Psoas muscle (tissue), 7 donors: ENCODE measurements at regions not wholly inside any gene's neighbourhood (a gene's known extent, or its start where the extent isn't known, plus 50 kb on each side); places are given as distances from the start of the nearest gene placed in this dataset.

Experiments used
- ATAC-seq, 4 donors: fragments of 200-7000 bp; cut with Tn5 transposase; one replicate each; pipeline ENCODE4 v1.9.1; 2020; ENCODE audit warnings: moderate library complexity in 3 of 4, mild to moderate bottlenecking in 2 of 4
- DNase-seq, 2 donors: peaks; one replicate each; pipeline ENCODE4 v3.0.0-alpha.2; 2020
- H3K27ac ChIP-seq: fragments of 200-600 bp; one replicate; pipeline ENCODE4 v1.8.0; 2022
- H3K27me3 ChIP-seq, 3 donors: fragments of 200-600 bp in 1 of 3; one replicate each; pipeline versions ENCODE4 v1.6.1 to v1.8.0; 2013 to 2022; ENCODE audit warnings: low read length in 2 of 3, mild to moderate bottlenecking in 2 of 3, moderate library complexity in 1 of 3; ENCODE audit not compliant: insufficient read depth in 3 of 3
- H3K36me3 ChIP-seq, 2 donors: fragments of 200-600 bp in 1 of 2; one replicate each; pipeline versions ENCODE4 v1.6.1 to v1.8.0; 2013 to 2022; ENCODE audit warnings: low read depth in 1 of 2, mild to moderate bottlenecking in 1 of 2, moderate library complexity in 1 of 2; ENCODE audit not compliant: insufficient read depth in 1 of 2
- H3K4me1 ChIP-seq: fragments of 200-600 bp; one replicate; pipeline ENCODE4 v1.8.0; 2022
- H3K4me3 ChIP-seq: fragments of 200-600 bp; one replicate; pipeline ENCODE4 v1.8.0; 2022; ENCODE audit warnings: mild to moderate bottlenecking
- H3K9me3 ChIP-seq: fragments of 200-600 bp; one replicate; pipeline ENCODE4 v1.8.0; 2022
- CTCF ChIP-seq: fragments of 200-600 bp; IDR thresholded peaks from one replicate; pipeline ENCODE4 v1.8.0; 2022; ENCODE audit warnings: antibody characterized with exemption
- WGBS, 3 donors: extraction: QIAGEN DNeasy Blood & Tissue Kit; methylation state at CpG; one replicate each; pipeline versions ENCODE4 v1.1.6 to v1.1.7; 2013; 5-methylcytosine and 5-hydroxymethylcytosine counted together
- intact Hi-C, 2 donors: fragments of 100-400 bp; cut with DNase I; formaldehyde crosslinking; loops; one replicate each; pipeline versions ENCODE4 v1.11.0 to v1.14.2; 2022
- donor health status: healthy with polysubstance abuse.
- donor health status: DM: no; HTN: no; CAD: no; lungs with moderate emphysema.
- donor health status: Bipolar disorder and iron deficiency.
- donor health status: healthy.
- donor health status: DM: yes; HTN: yes; CAD: no.
- donor health status: DM: no; HTN: no; CAD: no.
- donor health status: DM: yes; HTN: yes; CAD: no.

DNA sequence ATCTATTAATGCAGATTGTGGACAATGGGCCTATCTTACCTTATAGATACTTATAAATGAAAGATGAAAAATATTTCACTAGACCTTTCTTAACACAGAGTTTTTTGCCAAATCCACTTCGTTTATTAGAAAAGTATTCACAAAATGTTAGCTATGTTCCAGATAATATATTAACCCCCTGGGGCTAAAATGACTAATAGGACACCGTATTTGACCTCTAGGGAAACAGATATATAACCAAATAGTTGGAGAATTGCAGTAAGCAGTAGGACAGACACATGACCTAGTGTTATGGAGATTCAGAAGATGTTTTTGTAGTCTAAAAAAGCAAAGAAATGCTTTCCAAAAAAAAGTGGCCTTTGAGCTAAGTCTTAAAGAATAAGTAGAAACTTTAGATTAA lies 106.9 kb downstream of the SEC16B start:
- Histone ChIP-seq H3K9me3 (no peaks in the 10 kb centered on the region), H3K36me3 (no peaks in the 10 kb centered on the region), H3K4me3 (no peak overlapping the region), H3K27me3 (no peaks in the 10 kb centered on the region), H3K4me1 (peaks cover 16% of the 10 kb centered on the region), H3K27ac (no peak overlapping the region)
- TF ChIP-seq CTCF = no peak
- DNase-seq (no peak), ATAC-seq (no peak)
- 55 to 60% (median 59%) methylated on average over 2 of the region's 2 CpGs for WGBS, 3 donors
- intact Hi-C loops = no loop called here

DNA sequence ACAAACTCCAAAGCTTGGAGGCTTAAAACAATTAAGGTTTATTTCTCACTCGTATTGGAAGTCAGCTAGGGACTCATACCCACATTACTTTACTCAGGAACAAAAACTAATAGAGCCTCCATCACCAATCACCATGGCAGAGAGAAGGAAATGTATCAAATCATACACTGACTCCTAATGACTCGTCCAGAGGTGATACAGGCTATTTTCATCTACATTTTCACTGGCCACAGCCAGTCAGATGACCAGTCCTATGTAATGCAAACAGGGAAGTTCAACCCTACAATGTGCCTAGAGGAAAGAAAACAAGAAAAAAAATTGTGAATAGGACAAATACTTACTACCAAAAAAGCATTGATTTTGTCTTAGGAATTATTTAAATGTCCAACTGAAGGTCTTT lies 110.3 kb downstream of the SEC16B start:
- DNase-seq (no peak), ATAC-seq (no peak)
- no peaks in the 10 kb centered on the region for H3K36me3 ChIP-seq
- intact Hi-C loops = no loop called here
- H3K27ac ChIP-seq = no peak overlapping the region
- no peak for TF ChIP-seq CTCF
- 76 to 85% (median 85%) methylated on average over 2 of the region's 2 CpGs for WGBS, 3 donors
- H3K4me1 ChIP-seq = no peaks in the 10 kb centered on the region
- no peaks in the 10 kb centered on the region for H3K27me3 ChIP-seq
- no peak overlapping the region for H3K4me3 ChIP-seq
- no peaks in the 10 kb centered on the region for H3K9me3 ChIP-seq

GRCh38 chr1:177858332-177858821 lies 111.5 kb downstream of the SEC16B start:
- Histone ChIP-seq H3K27me3 (no peaks in the 10 kb centered on the region), H3K27ac (no peak overlapping the region), H3K4me1 (no peaks in the 10 kb centered on the region), H3K9me3 (no peaks in the 10 kb centered on the region), H3K36me3 (no peaks in the 10 kb centered on the region), H3K4me3 (no peak overlapping the region)
- no peak for TF ChIP-seq CTCF
- intact Hi-C loops = no loop called here
- DNase-seq = no peak
- 15 to 22% (median 21%) methylated on average over 10 of the region's 10 CpGs for WGBS, 3 donors
- ATAC-seq = no peak

- intact Hi-C loops = no loop called here
- Histone ChIP-seq H3K27ac (no peak overlapping the region), H3K4me3 (no peak overlapping the region), H3K36me3 (no peaks in the 10 kb centered on the region), H3K27me3 (no peaks in the 10 kb centered on the region), H3K4me1 (no peaks in the 10 kb centered on the region), H3K9me3 (no peaks in the 10 kb centered on the region)
- 69 to 71% (median 70%) methylated on average over 5 of the region's 5 CpGs for WGBS, 3 donors
- DNase-seq (no peak), ATAC-seq (no peak)
- no peak for TF ChIP-seq CTCF
Observed at GRCh38 chr1:177857285-177857684, 112.6 kb downstream of the SEC16B start.

DNA sequence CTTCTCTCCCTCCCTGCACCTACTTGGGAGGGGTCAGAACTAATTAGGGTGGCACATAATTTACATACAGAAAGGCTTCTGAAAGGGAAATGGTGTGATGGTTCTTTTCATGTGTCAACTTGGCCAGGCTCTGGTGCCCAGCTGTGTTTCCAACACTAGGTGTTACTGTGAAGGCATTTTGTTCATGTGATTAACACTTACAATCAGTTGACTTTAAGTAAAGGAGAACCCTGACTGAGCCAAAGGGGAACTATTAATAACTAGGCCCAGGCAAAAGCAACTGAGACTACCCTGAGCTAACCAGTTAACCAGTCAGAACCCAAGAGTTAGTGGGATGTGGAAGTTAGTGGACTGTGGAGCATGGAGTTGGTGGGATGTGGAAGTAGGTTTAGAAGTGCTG lies 114.9 kb downstream of the SEC16B start:
- no peaks in the 10 kb centered on the region for H3K9me3 ChIP-seq
- H3K27ac ChIP-seq = no peak overlapping the region
- ATAC-seq (no peak), DNase-seq (no peak)
- H3K4me3 ChIP-seq = no peak overlapping the region
- no peaks in the 10 kb centered on the region for H3K36me3 ChIP-seq
- no peaks in the 10 kb centered on the region for H3K27me3 ChIP-seq
- H3K4me1 ChIP-seq = no peaks in the 10 kb centered on the region
- no peak for TF ChIP-seq CTCF
- intact Hi-C loops = no loop called here
